ENCODE measurements at regions not wholly inside any gene's neighbourhood (a gene's known extent, or its start where the extent isn't known, plus 50 kb on each side); places are given as distances from the start of the nearest gene placed in this dataset.

GRCh38 chr1:82153752-82154151 is 353.0 kb downstream of the ADGRL2 start:
- TF ChIP-seq, protein P1, sequence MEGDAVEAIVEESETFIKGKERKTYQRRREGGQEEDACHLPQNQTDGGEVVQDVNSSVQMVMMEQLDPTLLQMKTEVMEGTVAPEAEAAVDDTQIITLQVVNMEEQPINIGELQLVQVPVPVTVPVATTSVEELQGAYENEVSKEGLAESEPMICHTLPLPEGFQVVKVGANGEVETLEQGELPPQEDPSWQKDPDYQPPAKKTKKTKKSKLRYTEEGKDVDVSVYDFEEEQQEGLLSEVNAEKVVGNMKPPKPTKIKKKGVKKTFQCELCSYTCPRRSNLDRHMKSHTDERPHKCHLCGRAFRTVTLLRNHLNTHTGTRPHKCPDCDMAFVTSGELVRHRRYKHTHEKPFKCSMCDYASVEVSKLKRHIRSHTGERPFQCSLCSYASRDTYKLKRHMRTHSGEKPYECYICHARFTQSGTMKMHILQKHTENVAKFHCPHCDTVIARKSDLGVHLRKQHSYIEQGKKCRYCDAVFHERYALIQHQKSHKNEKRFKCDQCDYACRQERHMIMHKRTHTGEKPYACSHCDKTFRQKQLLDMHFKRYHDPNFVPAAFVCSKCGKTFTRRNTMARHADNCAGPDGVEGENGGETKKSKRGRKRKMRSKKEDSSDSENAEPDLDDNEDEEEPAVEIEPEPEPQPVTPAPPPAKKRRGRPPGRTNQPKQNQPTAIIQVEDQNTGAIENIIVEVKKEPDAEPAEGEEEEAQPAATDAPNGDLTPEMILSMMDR (IDR thresholded peaks at IDR 0.05): no peak
- no peak overlapping the region for H3K27ac ChIP-seq
- no peak for DNase-seq (ENCODE audit: low spot score)
- H3K4me3 ChIP-seq: no peak overlapping the region

DNA sequence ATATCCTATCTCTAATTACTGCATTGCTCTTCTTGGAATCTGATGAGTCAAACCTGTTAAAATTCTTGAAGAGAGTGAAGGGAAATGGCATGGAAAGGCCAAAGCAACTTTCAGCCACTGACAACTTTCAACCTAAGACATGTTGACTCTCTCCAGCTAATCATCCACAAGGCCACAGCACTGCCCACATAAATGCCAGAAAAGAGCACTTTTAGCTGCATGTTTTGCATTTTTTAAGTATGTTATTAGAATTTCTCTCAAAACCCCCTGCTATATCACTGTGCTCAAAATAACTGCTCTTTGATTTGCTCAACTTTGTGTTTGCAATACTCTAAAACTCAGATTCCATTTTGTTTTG is 352.5 kb downstream of the ADGRL2 start:
- no peak overlapping the region for H3K27ac ChIP-seq
- TF ChIP-seq, protein P1 (IDR thresholded peaks at IDR 0.05): no peak
- H3K4me3 ChIP-seq: no peak overlapping the region
- DNase-seq (ENCODE audit: low spot score): no peak

GRCh38 chr1:82152356-82153271 is 351.9 kb downstream of the ADGRL2 start:
- no peak overlapping the region for H3K27ac ChIP-seq
- TF ChIP-seq, protein P1 (IDR thresholded peaks at IDR 0.05): no peak
- DNase-seq (ENCODE audit: low spot score): no peak
- H3K4me3 ChIP-seq: no peak overlapping the region

- TF ChIP-seq, protein P1 (IDR thresholded peaks at IDR 0.05): no peak
- no peak overlapping the region for H3K27ac ChIP-seq
- DNase-seq (ENCODE audit: low spot score): no peak
- H3K4me3 ChIP-seq: no peak overlapping the region
These were observed 344.9 kb downstream of the ADGRL2 start for GRCh38 chr1:82145656-82146055.

- Histone ChIP-seq H3K4me3 (no peak overlapping the region), H3K27ac (no peak overlapping the region)
- no peak for DNase-seq (ENCODE audit: low spot score)
These were observed 342.5 kb downstream of the ADGRL2 start for GRCh38 chr1:82143108-82143833.

GRCh38 chr1:82141390-82141789 is 340.7 kb downstream of the ADGRL2 start:
- no peak for DNase-seq (ENCODE audit: low spot score)
- Histone ChIP-seq H3K4me3 (no peak overlapping the region), H3K27ac (no peak overlapping the region)
- TF ChIP-seq, protein P1 (IDR thresholded peaks at IDR 0.05): no peak

More at GRCh38 chr1:82143108-82143833, 342.5 kb downstream of the ADGRL2 start:
- TF ChIP-seq, protein P1 (IDR thresholded peaks at IDR 0.05): no peak

Measured in coronary artery (tissue), 2 donors.